Neuronal stem cell (in vitro differentiated cells): ENCODE measurements at regions not wholly inside any gene's neighbourhood (a gene's known extent, or its start where the extent isn't known, plus 50 kb on each side); places are given as distances from the start of the nearest gene placed in this dataset.
A peak's percentile ranks its signal among the peaks of the same experiment; 100 is the strongest.
"Not testable (repeated sequence)": the region's sequence is repeated elsewhere in the genome, so short reads cannot be mapped to it uniquely, and the experiment has no call there.

Source experiments
- DNase-seq: peaks from one replicate; pipeline ENCODE4 v3.0.0-alpha.2; 2013; ENCODE audit warnings: low spot score
- H2AFZ ChIP-seq: one replicate; pipeline ENCODE4 v1.6.1; 2013; ENCODE audit warnings: mild to moderate bottlenecking, low read length, inconsistent platforms
- H2AK5ac ChIP-seq: 2 replicates; pipeline ENCODE4 v1.6.1; 2013; ENCODE audit warnings: low read depth, mild to moderate bottlenecking, inconsistent platforms, low read length, moderate library complexity, mixed read lengths
- H2BK120ac ChIP-seq: 2 replicates; pipeline ENCODE4 v1.6.1; 2013; ENCODE audit warnings: low read depth, mild to moderate bottlenecking, inconsistent platforms, low read length, moderate library complexity, mixed read lengths
- H2BK12ac ChIP-seq: one replicate; pipeline ENCODE4 v1.6.1; 2013; ENCODE audit warnings: low read length, inconsistent platforms
- H2BK15ac ChIP-seq: 2 replicates; pipeline ENCODE4 v1.6.1; 2013; ENCODE audit warnings: mild to moderate bottlenecking, low read length, inconsistent platforms, mixed read lengths
- H2BK5ac ChIP-seq: one replicate; pipeline ENCODE4 v1.6.1; 2013; ENCODE audit warnings: inconsistent platforms, mild to moderate bottlenecking, low read length, moderate library complexity
- H3K14ac ChIP-seq: one replicate; pipeline ENCODE4 v1.6.1; 2013; ENCODE audit warnings: low read length, inconsistent platforms
- H3K18ac ChIP-seq: 2 replicates; pipeline ENCODE4 v1.6.1; 2013; ENCODE audit warnings: low read length, inconsistent platforms
- H3K23ac ChIP-seq: 2 replicates; pipeline ENCODE4 v1.6.1; 2013; ENCODE audit warnings: low read depth, mild to moderate bottlenecking, mixed read lengths, low read length, inconsistent platforms; ENCODE audit not compliant: poor library complexity
- H3K27ac ChIP-seq: replicated peaks from 3 replicates; pipeline ENCODE4 v1.5.1; 2013; ENCODE audit warnings: low read length, inconsistent platforms
- H3K27me3 ChIP-seq, 3 experiments: 2 replicates each; pipeline ENCODE4 v1.6.1; 2013; ENCODE audit warnings: low read length in 3 of 3, mild to moderate bottlenecking in 2 of 3, inconsistent platforms in 1 of 3, low read depth in 1 of 3, mixed read lengths in 1 of 3, moderate library complexity in 1 of 3; ENCODE audit not compliant: control insufficient read depth in 3 of 3, insufficient read depth in 3 of 3
- H3K36me3 ChIP-seq, 2 donors: replicated peaks in 1 of 2; 2 replicates each; pipeline ENCODE4 v1.6.1; 2013; ENCODE audit warnings: low read length in 2 of 2; ENCODE audit not compliant: control insufficient read depth in 2 of 2, insufficient read depth in 2 of 2
- H3K4ac ChIP-seq: 2 replicates; pipeline ENCODE4 v1.6.1; 2013; ENCODE audit warnings: inconsistent platforms, mild to moderate bottlenecking, low read length, moderate library complexity
- H3K4me1 ChIP-seq, 2 donors: 1 replicate in 1 of 2; 2 replicates in 1 of 2; pipeline ENCODE4 v1.6.1; 2013; ENCODE audit warnings: low read length in 2 of 2, low read depth in 1 of 2; ENCODE audit not compliant: control insufficient read depth in 2 of 2, insufficient read depth in 1 of 2
- H3K4me2 ChIP-seq: one replicate; pipeline ENCODE4 v1.6.1; 2013; ENCODE audit warnings: mild to moderate bottlenecking, low read length, inconsistent platforms; ENCODE audit not compliant: insufficient read depth, poor library complexity, severe bottlenecking
- H3K4me3 ChIP-seq, 2 donors: 2 replicates each; pipeline ENCODE4 v1.5.1; 2013; ENCODE audit warnings: low read length in 2 of 2, mild to moderate bottlenecking in 2 of 2, inconsistent platforms in 1 of 2, moderate library complexity in 1 of 2
- H3K79me1 ChIP-seq: one replicate; pipeline ENCODE4 v1.6.1; 2013; ENCODE audit warnings: low read depth, mild to moderate bottlenecking, inconsistent platforms, low read length, moderate library complexity
- H3K9ac ChIP-seq: one replicate; pipeline ENCODE4 v1.6.1; 2013; ENCODE audit warnings: mild to moderate bottlenecking, low read depth, low read length, inconsistent platforms; ENCODE audit not compliant: poor library complexity
- H3K9me3 ChIP-seq, 2 donors: replicated peaks in 1 of 2; 2 replicates each; pipeline versions ENCODE3 to v1.6.1; 2013; ENCODE audit warnings: low read length in 2 of 2, mild to moderate bottlenecking in 2 of 2, inconsistent platforms in 1 of 2, low read depth in 1 of 2, mixed read lengths in 1 of 2, moderate library complexity in 1 of 2; ENCODE audit not compliant: control insufficient read depth in 2 of 2, insufficient read depth in 1 of 2
- H4K8ac ChIP-seq: one replicate; pipeline ENCODE4 v1.6.1; 2013; ENCODE audit warnings: low read depth, mild to moderate bottlenecking, inconsistent platforms, low read length, moderate library complexity
- H4K91ac ChIP-seq: one replicate; pipeline ENCODE4 v1.6.1; 2013; ENCODE audit warnings: low read length, low read depth, mild to moderate bottlenecking, inconsistent platforms; ENCODE audit not compliant: poor library complexity
- WGBS, 2 donors: extraction: QIAGEN DNeasy Blood & Tissue Kit; methylation state at CpG; one replicate each; pipeline ENCODE4 v1.1.7; 2013; ENCODE audit warnings: missing lambda C conversion rate in 2 of 2, mixed read lengths in 1 of 2; ENCODE audit not compliant: insufficient read length in 2 of 2, insufficient replicate concordance in 1 of 2; ENCODE audit errors: extremely low coverage in 2 of 2; 5-methylcytosine and 5-hydroxymethylcytosine counted together

GRCh38 chr2:104947456-104947855, 90.4 kb upstream of the MRPS9 start:
- not testable (repeated sequence) for H2BK120ac ChIP-seq, H2AK5ac ChIP-seq, H3K4ac ChIP-seq, H4K8ac ChIP-seq, H2AFZ ChIP-seq, H4K91ac ChIP-seq, H3K27me3 ChIP-seq, H3K9ac ChIP-seq, H2BK15ac ChIP-seq, H3K4me3 ChIP-seq, H3K36me3 ChIP-seq, DNase-seq, H3K27ac ChIP-seq, H3K23ac ChIP-seq, H3K14ac ChIP-seq, H3K4me1 ChIP-seq, H3K79me1 ChIP-seq, H3K9me3 ChIP-seq, H2BK5ac ChIP-seq, H2BK12ac ChIP-seq, H3K18ac ChIP-seq, H3K4me2 ChIP-seq
- WGBS, 2 donors: no CpG with 5 or more reads among the region's 7 CpGs

- Histone ChIP-seq H3K4me1 (peaks cover 0 to 3% of the 10 kb centered on the region in 2 donors), H2BK120ac (no peak overlapping the region), H2AFZ (no peak overlapping the region), H2BK12ac (no peak overlapping the region), H2BK5ac (no peak overlapping the region), H2BK15ac (no peak overlapping the region), H3K27me3 (no peaks in the 10 kb centered on the region), H3K4ac (no peak overlapping the region), H3K4me2 (no peak overlapping the region), H3K9ac (no peak overlapping the region), H3K9me3 (no peaks in the 10 kb centered on the region), H3K4me3 (no peak overlapping the region), H4K8ac (no peak overlapping the region), H3K18ac (no peak overlapping the region), H3K27ac (no peak overlapping the region), H3K79me1 (no peaks in the 10 kb centered on the region), H2AK5ac (no peak overlapping the region), H4K91ac (no peak overlapping the region), H3K36me3 (no peaks in the 10 kb centered on the region), H3K14ac (no peak overlapping the region), H3K23ac (no peak overlapping the region)
- no peak for DNase-seq
- WGBS, 2 donors: no CpG with 5 or more reads among the region's 4 CpGs
Observed at GRCh38 chr2:104952976-104953375, 84.9 kb upstream of the MRPS9 start.

GRCh38 chr2:104965900-104966299, 72.0 kb upstream of the MRPS9 start:
- Histone ChIP-seq H3K14ac (no peak overlapping the region), H3K27ac (no peak overlapping the region)

GRCh38 chr2:104969564-104969963, 68.3 kb upstream of the MRPS9 start:
- H3K9me3 ChIP-seq: no peaks in the 10 kb centered on the region
- H3K4me1 ChIP-seq: peaks cover 2 to 7% of the 10 kb centered on the region in 2 donors
- no peak overlapping the region for H3K14ac ChIP-seq
- H3K27ac ChIP-seq: no peak overlapping the region
- H2BK5ac ChIP-seq: no peak overlapping the region
- no peak overlapping the region for H2AK5ac ChIP-seq
- no peak overlapping the region for H2BK120ac ChIP-seq
- no peak overlapping the region for H2AFZ ChIP-seq
- no peak for DNase-seq
- no peak overlapping the region for H3K9ac ChIP-seq
- H3K4me2 ChIP-seq: no peak overlapping the region
- no peaks in the 10 kb centered on the region for H3K79me1 ChIP-seq
- H2BK15ac ChIP-seq: no peak overlapping the region
- H3K18ac ChIP-seq: no peak overlapping the region
- H3K27me3 ChIP-seq: peaks cover 0 to 3% (median 0%) of the 10 kb centered on the region in 3 experiments
- no CpG with 5 or more reads among the region's 3 CpGs for WGBS, 2 donors
- no peak overlapping the region for H3K4ac ChIP-seq
- H4K91ac ChIP-seq: no peak overlapping the region
- no peaks in the 10 kb centered on the region for H3K36me3 ChIP-seq
- no peak overlapping the region for H3K4me3 ChIP-seq
- no peak overlapping the region for H3K23ac ChIP-seq
- no peak overlapping the region for H4K8ac ChIP-seq
- no peak overlapping the region for H2BK12ac ChIP-seq

More at GRCh38 chr2:104965900-104966299, 72.0 kb upstream of the MRPS9 start:
- Histone ChIP-seq H3K36me3 (no peaks in the 10 kb centered on the region), H3K18ac (no peak overlapping the region), H3K4me1 (peaks cover 2 to 7% of the 10 kb centered on the region in 2 donors), H2AFZ (peak overlapping the region; percentile 47), H3K4ac (no peak overlapping the region), H2AK5ac (no peak overlapping the region), H3K4me2 (no peak overlapping the region), H3K79me1 (no peaks in the 10 kb centered on the region), H3K9ac (no peak overlapping the region), H3K9me3 (peaks cover 0 to under 1% of the 10 kb centered on the region in 2 donors), H3K27me3 (peaks cover 0 to 2% (median 0%) of the 10 kb centered on the region in 3 experiments), H3K23ac (no peak overlapping the region), H2BK5ac (no peak overlapping the region), H3K4me3 (no peak overlapping the region), H4K91ac (no peak overlapping the region), H4K8ac (no peak overlapping the region), H2BK120ac (no peak overlapping the region), H2BK12ac (no peak overlapping the region), H2BK15ac (no peak overlapping the region)
- no peak for DNase-seq
